H1 (cell line): ENCODE measurements at regions not wholly inside any gene's neighbourhood (a gene's known extent, or its start where the extent isn't known, plus 50 kb on each side); places are given as distances from the start of the nearest gene placed in this dataset.

Experiments used
- CEBPB ChIP-seq: IDR thresholded peaks from 2 replicates; pipeline ENCODE4 v1.6.1; 2012; ENCODE audit warnings: low read depth, low read length
- EP300 ChIP-seq, 2 experiments: IDR thresholded peaks; 1 replicate in 1 of 2; 2 replicates in 1 of 2; pipeline ENCODE4 v1.6.1; 2011 to 2012; ENCODE audit warnings: low read depth in 2 of 2, low read length in 2 of 2, mild to moderate bottlenecking in 2 of 2, borderline replicate concordance in 1 of 2, inconsistent platforms in 1 of 2, moderate library complexity in 1 of 2
- GABPA ChIP-seq: IDR thresholded peaks from 2 replicates; pipeline ENCODE4 v1.6.1; 2011; ENCODE audit warnings: mild to moderate bottlenecking, low read length, moderate library complexity, borderline replicate concordance; ENCODE audit not compliant: insufficient read depth
- NRF1 ChIP-seq: IDR thresholded peaks from 2 replicates; pipeline ENCODE4 v1.6.1; 2011; ENCODE audit warnings: mild to moderate bottlenecking, low read depth, low read length, improper control_type of control experiment

GRCh38 chr3:164326714-164327113 is 751.6 kb downstream of the SI start (continued):
- TF ChIP-seq EP300 (IDR thresholded peaks at IDR 0.05; ENCODE audit: borderline replicate concordance in 1 of 2, low read depth in 2 of 2, low read length in 2 of 2) = no peak
- no peak for TF ChIP-seq CEBPB
- no peak for TF ChIP-seq NRF1
- TF ChIP-seq GABPA = no peak
